HG03103 (cell line): ENCODE measurements at regions not wholly inside any gene's neighbourhood (a gene's known extent, or its start where the extent isn't known, plus 50 kb on each side); places are given as distances from the start of the nearest gene placed in this dataset.

Experiments used
- ATAC-seq: cut with Tn5 transposase; IDR thresholded peaks from one replicate; pipeline ENCODE4 v1.9.1; 2021; ENCODE audit warnings: low read depth; ENCODE audit not compliant: unreplicated experiment

DNA sequence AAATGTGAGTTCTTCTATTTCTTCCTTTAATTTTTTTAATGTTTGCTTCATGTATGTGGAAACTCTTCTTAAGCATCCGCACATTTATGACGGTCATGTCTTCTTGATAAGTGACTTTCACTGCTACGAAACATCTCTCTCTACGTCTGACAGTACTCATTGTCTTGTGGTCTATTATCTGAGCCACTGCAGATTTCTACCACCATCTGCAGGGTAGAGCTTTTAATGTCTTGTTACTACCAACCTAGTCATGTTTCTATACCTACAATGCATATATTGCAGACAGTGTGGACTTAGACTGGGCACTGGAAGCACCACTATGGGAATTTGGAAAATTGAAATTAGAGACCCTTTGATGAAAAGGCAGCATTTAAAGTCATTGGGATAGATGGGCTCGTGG is 75.4 kb upstream of the ARHGEF7 start:
- no peak for ATAC-seq

DNA sequence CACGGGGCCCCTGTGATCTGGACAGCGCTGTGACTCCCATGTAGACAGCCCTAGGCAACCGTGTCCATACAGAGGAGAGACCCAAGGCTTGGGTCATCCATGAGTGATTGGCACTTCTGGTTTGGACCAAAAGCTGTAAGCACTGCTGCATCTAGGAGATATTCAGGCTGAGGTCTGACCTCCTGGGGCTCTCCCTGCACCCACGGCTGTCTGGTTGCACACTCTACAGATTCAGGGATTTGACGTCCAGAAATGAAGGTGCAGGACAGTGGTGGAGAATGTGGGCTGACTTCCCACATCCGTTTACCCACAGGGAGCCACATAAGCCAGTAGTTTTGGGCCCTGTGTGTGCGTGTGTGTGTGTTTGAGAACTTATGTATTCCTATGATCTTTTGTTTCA is 76.2 kb upstream of the ARHGEF7 start:
- no peak for ATAC-seq

DNA sequence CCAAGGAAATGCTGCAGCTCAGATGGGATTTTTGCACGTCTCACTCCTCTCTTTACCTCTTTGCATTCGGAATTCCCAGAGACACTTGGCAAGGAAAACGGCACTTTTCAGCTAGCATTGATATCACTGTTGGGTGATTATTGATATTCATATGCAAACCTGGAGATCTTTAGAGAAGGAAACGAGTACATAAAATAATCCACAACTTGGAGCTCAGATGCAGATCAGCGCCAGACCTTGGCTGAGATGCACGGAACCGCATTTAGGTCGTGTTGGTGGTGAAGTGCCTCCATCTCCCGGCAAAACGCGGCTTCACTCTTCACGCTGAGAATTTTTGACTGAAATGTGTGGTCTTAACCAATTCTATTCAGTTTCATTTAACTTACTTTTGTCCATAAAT is 77.2 kb upstream of the ARHGEF7 start:
- no peak for ATAC-seq

DNA sequence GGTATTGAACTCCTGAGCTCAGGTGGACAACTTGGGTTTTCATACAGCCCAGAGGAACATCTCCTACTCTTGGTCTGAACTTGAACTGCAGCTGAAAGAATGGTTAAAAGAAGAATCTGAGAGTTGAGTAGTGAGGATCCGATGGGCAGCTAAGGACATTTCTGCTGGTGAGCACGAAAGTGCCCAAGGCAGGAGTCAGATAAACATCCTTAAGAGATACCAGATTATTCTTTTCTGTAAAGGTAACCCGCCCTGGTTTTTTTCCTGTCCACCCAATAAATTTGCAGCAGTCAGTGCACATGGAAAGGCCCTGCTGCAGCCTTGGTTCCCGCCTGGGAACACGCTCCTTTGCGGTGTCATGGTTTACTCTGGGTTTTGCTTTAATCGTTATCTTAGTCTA is 78.4 kb upstream of the ARHGEF7 start:
- no peak for ATAC-seq

DNA sequence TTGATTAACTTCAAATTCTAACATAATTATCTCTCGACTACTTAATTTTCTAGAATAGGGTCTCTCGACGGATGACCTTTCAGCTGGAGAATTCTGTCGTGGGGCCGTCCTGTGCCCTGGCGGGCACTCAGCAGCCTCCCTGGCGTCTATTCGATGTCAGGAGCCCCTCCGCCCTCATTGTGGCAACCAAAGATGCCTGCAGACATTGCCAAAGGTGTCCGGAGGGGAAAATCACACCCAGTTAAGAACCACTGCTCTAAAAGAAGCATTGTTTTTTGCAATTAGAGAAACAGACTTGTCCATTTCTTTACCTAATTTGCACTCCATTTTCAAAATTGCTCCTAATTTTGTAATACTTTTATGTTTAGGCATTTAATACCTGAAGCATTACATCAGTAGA is 79.2 kb upstream of the ARHGEF7 start:
- ATAC-seq = no peak

DNA sequence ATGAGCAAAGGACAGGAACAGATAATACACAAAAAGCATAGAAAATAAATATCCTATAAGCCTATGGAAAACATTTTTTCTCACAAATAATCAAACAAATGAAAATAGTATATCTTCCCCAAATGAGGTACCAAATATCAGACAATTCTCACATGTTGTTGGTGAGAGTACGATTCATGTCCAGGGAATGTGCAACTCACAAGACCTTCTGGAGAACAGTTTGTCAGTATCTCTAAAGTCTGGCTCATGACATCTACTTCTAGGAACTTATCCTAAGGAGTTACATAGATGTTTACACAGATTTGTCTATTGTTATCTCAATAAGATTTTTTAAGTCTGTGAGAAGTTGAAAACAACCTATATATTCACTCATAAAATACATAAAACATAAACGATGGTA is 80.3 kb upstream of the ARHGEF7 start:
- ATAC-seq = no peak

DNA sequence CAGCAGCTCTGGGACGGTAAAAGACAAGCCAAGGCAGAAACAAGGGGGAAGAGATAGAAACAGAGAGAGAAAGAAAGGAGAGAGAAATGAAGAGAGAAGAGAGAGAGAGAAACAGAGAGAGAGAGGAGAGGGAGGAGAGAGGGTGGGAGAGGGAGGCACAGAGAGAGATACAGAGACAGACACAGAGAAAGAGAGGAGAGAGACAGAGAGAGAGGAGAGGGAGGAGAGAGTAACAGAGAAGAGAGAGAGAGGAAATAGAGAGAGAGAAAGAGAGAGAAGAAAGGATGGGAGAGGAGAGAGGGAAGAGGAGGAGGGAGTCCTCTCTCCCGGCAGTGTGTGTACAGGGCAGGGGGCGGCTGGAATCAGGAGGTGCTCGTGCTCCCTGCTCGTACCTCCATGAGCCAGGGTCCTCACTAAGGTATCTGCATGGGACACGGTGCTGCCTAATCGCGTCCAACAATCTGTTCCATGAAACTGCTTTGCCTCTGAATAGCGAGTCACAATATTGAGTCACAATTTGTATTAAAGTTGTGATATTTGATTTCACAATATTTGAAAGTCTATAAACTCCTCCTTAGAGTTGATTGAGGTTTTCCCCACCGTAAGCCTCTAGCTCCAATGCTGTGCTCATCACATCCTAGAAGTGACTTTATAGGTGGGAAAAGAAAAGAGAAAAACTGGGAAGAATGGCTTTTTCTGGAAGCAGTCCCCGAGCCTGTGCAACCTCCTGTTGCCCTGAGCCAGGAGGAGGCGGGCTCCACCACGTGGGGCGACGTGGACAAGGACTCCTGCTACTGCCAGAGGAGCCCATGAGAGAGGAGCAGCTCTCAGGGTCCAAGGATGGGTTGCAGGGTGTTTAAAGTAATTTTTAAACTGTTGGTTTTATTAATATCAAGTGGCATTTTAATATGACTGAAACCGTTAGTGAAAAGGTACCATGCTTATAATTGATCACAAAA is 81.7 kb upstream of the ARHGEF7 start:
- ATAC-seq = no peak

DNA sequence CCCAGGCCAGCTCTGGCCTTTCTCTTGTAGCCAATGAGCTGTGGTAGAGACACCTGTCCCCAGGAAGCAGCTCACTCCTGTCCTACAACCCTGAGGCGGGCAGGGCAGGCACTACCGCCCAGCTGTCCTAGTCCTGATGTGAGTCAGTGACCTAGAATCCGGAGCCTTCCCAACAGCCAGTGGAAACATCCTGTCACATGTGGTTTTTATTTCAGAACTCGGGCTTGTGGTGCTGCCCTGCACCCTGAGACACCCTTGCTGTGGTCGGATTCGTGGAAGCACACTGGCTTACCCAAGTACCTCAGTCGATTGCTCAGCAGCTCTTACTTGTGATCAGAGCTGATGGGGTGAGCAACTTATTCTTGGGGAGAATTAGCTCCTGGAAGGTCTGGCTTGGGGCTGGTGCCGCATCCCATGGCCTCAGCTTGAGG is 83.6 kb upstream of the ARHGEF7 start:
- ATAC-seq = no peak

DNA sequence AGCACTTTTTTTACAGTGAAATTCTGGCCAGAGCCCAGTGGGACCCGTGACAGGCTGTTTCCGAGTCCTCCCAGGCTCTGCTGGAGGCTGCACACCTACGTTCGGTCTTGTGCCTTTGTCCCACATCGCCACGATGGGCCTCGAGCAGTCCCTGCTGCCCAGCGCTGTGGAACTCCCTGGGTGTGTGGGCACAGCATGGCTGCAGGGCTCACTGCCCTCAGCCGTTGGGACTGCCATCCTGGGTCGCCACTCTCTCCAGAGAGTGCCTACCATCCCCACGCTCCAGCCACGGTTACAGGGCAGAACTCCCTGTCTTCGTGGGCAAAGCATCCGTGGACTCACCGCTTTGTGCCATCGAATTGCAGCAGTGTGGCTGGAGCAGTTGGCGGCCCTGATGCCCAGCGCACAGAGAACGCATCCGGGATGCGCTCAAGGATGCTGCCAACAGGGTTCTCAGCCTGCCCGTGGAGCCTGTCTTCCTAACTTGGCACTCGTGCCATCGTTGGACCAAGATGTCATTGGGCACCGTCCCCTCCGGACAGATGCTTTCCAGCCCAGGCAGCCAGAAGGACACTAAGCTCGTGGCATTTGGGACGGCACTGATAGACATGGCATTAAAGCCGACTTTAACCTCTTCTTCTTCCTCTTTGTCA is 85.0 kb upstream of the ARHGEF7 start:
- ATAC-seq = no peak

DNA sequence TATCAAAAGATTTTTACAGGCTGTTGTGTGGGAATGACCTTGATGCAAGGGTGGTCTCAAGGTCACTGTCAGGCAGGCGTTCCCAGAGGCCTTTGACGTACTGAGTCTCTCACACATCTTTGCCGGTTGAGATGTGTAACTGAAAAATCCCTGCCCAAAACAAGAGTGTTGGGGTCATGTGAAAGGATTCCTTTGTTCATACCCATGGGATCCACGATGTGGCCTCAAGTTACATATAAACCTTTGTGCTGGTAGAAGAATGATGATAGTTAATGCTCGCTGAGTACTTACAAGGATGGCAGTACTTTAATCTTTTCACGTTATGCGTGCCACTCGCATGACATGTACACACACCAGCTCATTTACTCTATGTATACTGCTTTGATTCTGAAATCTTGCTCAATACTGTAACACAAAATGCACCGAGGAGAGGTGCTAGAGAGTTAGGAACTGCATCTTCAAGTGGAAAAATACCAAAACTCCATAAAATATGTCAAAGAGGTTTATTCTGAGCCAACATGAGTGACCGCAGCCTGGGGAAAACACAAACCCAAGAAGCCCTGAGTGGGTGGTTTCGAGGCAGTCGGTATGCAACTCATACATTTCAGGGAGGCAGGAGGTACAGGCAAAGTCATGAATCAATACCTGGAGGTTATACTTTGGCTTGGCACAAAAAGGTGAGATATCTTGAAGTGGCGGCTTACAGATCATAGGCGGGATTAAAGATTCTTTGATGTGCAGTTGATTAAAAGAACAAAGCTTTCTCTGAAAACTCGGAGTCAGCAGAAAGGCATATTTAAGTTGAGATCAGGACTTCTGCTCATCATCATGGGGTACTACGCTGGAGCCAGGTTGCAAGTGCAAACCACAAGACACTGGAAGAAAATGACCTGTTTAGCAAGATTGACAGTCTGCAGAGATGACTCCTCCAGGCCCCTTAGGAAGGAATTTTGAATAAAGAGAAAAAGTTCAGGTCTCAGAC is 87.4 kb upstream of the ARHGEF7 start:
- ATAC-seq = no peak

DNA sequence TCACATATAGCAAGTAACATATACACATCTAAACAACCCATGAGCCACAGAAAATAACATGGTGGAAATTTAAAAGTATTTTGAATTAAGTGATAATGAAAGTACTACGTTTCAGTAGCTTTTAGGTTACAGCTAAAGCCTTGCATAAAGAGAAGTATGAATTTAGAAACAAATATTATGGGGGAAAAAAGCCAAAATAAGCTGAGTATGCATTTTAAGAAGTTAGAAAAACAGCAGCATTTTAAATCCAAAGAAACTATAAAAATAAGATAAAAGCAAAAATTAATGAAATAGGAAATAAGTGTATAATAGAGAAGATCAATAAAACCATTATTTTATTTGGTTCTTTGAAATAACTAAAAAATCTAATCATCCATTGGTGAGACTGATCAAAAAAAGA is 89.8 kb upstream of the ARHGEF7 start:
- no peak for ATAC-seq

DNA sequence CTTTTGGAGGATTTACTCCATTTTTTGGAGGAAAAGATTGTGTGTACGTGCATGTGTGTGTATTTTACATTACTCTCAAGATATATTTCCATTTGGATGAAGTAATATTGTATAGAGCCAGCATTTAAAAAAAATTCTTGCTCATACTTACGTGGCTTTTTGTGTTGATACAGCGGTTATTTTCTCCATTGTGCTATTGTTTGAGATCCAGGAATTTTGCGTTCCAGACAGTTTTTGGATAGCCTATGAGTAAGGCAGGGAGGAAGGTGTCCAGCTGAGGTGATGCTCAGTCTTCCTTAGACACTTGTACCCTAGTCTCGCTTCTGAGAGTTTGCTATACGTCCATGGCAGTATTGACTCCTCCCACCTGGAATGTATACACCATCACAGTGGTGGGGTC is 92.2 kb upstream of the ARHGEF7 start:
- no peak for ATAC-seq

DNA sequence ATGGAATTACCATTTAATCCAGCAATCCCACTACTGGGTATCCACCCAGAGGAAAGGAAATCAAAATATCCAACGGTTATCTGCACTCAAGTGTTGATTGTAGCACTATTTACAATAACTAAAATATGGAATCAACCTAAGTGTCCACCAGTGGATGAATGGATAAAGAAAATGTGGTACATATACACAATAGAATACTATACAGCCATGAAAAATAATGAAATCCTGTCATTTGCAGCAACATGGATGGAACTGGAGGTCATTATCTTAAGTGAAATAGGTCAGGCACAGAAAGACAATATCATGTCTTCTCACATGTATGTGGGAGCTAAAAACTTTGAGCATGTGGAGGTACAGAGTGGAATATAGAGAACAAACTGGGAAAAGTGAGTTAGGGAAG is 92.9 kb upstream of the ARHGEF7 start:
- ATAC-seq = no peak

DNA sequence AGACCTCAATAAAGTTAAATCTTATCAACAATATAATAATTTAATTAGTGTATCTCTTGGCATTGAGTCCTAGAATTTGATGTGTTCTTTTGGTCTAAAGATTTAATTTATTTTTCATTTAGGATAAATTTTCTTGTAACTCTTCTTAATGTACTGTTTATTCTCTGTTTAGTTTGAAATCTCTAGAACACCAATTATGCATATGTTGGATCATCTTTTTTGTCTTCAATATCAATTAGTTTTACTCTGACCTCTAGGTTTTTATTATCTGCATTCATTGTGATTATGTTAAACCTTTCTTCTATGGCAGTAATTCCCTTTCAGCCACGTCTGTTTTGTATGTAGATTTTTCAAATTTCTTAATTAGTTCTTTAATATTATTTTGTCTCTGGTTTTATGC is 93.8 kb upstream of the ARHGEF7 start:
- ATAC-seq = no peak

DNA sequence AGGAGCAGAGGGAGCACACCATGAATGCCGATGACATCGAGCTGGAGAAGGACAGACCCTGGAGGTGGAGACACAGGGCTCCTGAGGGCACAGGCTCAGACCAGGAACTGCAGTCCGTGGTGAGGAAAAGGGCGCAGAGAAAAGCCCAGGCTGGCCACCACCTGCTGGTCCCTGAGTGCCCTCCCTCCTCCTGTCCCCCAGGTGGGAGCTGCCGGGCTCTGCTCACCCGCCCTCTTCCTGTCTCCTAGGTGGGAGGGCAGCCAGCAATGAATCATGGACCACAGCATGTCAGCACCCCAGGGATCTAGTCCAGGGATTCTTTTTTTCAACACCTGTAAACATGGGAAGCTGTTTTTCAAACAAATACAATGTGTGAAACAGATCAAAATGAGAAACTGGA is 94.6 kb upstream of the ARHGEF7 start:
- ATAC-seq = no peak

DNA sequence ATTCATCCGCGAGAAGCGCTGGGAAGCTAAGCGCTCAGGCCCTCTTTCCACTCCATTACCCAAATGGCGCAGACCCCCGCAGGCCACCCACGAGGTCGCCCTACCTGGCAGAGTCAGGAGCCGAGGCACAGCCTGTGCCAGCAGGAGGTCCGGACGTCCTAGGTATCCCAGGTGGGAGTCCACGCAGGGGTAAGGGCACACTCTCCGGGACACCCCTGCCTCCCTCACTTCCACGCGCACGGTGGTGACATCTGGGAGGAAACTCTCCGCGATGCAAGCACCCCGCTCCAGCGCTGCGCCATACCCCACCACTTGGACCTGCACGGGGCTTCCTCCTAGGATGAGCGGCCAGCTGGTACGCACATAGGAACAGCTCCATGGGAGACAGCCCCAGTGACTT is 95.1 kb upstream of the ARHGEF7 start:
- no peak for ATAC-seq

DNA sequence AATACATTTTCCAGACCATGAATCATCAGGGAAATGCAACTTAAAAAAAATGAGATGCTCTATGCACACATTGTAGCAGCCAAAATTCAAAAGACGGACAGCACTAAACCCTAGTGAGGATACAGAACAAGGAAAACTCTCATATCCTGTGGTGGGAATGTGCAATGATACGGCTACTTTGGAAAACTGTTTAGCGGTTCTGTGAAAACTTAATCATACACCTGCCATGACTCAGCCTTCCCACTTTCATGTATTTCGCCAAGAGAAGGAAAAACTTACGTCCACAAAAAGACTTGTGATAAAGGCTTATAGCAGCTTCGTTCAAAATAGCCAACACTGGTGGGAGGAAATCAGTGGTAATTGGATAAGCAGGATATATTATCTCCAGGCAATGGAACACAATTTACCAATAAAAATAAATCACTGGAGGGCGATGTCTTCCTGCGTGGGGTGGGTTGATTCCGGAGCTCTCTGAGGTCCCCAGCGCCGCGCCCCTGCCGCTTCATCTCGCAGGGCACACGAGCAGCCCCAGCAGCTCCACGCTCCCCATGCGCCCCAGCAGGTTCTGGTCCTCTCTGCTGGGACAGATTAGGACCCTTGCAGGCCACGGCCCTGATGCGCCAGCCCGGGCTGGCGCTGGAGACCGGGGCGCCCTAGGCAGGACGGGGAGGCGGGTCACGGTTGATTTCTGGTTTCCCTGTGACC is 97.2 kb upstream of the ARHGEF7 start:
- no peak for ATAC-seq

DNA sequence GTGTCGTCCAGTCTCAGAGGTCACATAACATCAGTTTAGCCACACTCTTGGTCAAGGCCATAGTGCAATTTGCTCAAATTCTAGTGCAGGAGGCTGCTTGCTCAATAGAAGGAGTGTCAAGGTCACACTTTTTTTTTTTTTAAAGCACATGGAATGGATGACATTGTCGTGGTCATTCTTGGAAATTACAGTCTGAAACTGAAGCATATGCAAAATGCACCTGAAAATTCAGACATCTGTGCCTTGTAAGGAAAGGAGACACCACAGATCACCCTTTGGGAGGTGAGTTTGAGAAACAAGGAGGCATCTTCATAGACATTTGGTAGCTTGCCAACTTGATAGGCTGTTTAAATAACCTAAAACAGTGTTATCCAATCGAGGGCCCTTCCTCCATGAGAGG is 98.3 kb upstream of the ANKRD10 start:
- no peak for ATAC-seq

DNA sequence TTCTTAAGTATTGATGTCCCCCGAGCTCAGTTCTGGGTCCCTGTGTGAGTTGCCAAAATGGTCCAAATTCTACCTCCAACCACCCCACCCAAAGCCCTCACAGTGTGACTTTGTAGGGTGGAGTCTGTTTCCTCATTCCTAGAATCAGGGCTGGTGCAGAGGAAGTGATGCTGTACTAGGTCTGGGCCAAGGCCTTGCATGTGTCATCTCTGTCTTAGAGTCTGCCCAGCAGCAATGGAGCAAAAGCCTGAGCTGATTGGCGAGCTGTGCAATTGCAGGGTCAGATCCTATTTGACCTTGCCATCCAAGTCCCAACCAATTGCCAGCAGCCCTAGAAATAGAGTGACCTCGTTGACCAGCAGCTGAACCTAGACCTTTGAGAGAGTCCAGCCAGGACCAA is 97.0 kb upstream of the ANKRD10 start:
- ATAC-seq = no peak

DNA sequence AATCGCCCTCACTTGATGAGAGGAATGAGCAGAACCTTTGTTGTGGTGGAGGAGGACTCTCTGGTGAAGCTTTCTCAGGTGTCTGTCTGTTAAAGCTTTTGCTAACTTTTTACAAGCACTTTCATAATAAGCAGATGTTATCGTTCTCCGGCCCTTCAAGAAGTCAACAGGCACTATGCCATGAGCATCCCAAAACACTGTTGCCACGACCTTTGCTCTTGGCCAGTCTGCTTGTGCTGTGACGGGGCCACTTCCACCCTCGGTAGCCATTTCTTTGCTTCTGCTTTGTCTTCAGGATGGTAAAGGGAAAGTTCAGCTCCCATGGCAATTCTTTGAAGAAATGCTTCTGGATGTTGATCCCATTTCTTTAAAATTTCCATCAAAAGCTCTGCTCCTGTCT is 93.5 kb upstream of the ANKRD10 start:
- no peak for ATAC-seq
